ENCODE measurements at regions not wholly inside any gene's neighbourhood (a gene's known extent, or its start where the extent isn't known, plus 50 kb on each side); places are given as distances from the start of the nearest gene placed in this dataset.

GRCh38 chr2:174648896-174649295 lies 51.3 kb upstream of the WIPF1 start:
- Histone ChIP-seq H3K36me3 (no peaks in the 10 kb centered on the region), H3K27me3 (no peaks in the 10 kb centered on the region), H3K9me3 (peaks cover 0 to 7% of the 10 kb centered on the region in 2 donors), H3K27ac (no peak overlapping the region), H3K4me1 (no peaks in the 10 kb centered on the region), H3K4me3 (no peak overlapping the region)
- no peak for TF ChIP-seq CTCF (IDR thresholded peaks at IDR 0.05)
- no peak for TF ChIP-seq POLR2A (IDR thresholded peaks at IDR 0.05)
- DNase-seq, result no peak
- intact Hi-C loops (cut with DNase I; ENCODE audit: low total_unique reads), result no loop called here
